Renal cortical epithelial cell (primary cell): ENCODE measurements at regions not wholly inside any gene's neighbourhood (a gene's known extent, or its start where the extent isn't known, plus 50 kb on each side); places are given as distances from the start of the nearest gene placed in this dataset.

Source experiments
- DNase-seq: peaks from one replicate; pipeline ENCODE4 v3.0.0-alpha.2; 2011; ENCODE audit warnings: low read depth

DNA sequence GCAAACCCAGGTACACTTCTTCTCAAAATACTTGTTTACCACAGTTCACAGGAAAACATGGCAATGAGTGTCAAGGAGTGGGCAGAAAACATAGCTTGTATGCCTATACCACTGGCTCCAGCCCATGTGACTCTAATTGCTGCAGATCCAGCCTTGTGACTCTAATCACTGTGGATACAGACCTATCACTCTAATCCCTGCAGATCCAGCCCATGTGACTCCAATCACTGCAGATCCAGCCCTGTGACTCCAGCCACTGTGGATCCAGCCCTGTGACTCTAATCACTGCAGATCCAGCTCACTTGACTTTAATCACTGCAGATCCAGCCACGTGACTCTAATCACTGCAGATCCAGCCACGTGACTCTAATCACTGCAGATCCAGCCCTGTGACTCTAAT, 366.3 kb upstream of the IRX4 start:
- DNase-seq: no peak

DNA sequence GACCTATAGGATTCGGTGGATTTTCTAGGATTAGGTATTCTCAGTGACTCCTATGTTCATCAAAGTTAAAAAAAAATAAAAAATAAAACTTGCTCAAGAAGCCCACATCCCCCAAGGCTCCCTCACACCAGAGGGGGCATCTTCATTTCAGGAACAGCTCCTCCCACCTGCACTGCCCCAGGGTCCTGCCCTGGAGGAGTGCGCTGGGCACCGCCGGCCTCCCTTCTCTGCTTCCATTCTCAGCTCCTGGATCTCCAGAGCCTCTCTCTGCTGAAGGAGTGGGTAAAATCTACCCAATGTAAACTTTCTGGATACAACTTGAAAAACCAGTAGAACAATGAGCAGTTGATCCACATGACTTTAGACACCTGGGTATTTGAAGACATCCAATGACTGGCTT, 359.8 kb upstream of the IRX4 start:
- no peak for DNase-seq

DNA sequence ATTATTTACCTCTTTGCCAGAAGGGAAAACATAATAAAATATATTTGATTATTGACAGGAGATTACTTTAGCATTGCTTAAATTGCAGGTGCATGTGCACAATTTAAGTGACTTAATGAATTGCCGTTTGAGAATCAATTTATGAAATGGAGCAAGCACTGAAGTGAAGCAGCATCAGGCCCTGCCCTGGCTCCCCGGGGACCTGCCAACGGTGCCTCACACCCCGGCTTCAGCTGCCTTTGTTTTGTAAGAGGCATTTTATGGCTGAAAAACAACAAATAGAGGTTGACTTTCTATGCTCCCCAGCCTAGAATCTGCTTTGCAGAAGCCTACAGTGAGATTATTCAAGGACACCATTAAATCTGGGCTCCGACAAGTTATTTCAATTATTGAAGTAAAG, 359.1 kb upstream of the IRX4 start:
- no peak for DNase-seq

DNA sequence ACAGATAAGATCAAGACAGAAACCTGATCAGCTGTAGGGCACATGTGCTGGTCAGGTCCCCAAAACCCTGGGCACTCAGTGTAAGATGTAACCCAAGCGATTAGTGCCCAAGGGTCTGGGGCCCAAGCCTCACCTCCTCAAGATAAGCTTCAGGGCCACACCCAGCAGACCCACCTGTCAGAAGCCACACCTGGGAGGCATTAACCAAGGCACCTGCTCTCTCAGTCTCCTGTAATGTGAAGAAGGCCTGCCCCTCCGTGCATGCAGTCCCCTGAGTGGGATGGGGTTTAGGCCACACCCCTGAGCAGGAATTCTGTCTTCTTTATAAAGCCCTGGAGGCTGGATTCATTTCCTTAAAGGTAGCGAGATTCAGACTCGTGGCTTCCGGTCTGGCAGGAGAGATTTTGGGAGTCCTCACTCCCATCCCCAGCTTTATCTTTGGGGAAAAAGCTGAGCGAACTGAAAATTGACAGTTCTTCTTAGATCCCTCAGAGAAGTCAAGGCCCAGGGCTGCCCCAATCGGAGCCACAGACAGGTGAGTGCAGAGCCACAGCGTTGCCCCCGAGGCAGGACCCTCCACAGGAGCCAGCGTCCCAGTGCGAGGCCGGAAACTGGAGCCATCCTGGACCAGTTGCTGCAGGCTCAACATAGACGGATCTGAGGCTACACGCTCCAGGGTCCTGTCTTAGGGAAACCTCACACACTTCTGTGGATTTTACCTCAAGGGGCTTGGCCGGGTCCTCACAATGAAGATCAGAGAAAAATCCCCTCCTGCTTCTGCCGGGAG, 357.6 kb upstream of the IRX4 start:
- DNase-seq: no peak

DNA sequence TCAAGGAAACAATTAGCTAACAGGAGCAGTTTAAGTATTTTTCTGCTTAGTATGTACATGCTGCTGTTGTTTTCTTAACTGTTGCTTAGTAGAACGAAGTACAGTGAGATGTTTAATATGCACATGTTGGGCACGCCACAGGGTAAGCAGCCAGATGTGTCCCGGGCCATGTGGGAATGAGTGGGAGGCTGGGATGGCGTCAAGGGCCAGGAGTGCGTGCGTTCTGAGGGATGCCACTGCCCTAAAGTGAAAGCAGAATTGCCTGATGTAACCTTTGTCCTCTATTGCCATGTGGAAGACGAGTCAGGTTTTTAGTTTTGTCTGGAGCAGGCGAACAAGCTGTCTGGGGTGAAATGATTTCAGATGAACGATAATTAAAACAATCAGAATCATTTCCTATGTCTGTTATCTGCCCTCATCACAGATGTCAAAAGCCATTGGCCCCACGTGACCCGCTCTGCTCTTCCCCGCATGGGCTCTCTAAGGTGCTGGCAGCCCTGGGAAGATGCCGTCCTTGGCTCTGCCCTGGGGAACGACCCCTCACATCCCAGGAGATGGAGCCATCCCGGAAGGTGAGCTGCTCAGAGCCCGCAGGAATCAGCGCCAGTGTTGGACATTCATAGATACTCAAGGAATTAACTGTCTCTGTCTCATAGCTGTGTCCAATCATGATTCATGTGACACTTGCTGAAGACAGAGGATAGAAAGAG, 356.6 kb upstream of the IRX4 start:
- no peak for DNase-seq

DNA sequence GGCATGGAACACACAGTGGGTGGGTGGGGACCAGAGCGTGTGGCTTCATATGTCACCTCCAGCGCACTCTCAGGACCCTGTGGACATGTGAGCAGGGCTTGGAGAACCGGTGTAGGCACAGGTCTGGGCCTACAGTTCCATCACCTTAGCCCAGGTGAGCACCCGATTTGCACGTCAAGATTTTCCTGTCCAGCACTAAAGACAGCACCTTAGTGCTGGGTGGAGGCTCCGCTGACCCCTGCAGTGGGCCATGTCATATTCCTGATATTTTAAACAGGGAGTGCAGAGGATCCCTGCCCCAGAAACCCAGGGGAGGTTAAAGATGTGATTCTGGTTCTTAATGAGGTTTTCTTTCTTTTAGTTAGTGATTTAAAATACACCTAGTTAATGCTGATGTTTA, 356.0 kb upstream of the IRX4 start:
- DNase-seq: no peak

DNA sequence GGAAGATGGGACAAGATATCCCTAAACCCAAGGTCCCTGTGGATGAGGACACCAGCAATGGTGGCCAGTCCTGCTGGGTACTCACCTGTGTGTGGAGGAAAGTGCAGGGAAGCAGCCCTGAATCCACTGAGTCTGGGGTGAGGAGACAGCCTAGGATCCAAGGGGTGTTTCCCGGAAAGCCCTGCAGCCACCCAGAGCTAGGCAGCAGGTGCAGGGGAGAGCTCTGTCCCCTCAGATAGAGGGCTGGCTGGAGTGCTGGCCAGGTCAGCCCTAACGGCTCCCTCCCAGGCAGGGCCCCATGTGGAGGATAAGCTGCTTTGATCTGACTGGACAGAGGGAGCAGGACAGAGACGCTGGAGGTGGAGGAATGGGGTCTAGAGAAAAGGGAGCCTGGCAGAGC, 344.7 kb upstream of the IRX4 start:
- no peak for DNase-seq

DNA sequence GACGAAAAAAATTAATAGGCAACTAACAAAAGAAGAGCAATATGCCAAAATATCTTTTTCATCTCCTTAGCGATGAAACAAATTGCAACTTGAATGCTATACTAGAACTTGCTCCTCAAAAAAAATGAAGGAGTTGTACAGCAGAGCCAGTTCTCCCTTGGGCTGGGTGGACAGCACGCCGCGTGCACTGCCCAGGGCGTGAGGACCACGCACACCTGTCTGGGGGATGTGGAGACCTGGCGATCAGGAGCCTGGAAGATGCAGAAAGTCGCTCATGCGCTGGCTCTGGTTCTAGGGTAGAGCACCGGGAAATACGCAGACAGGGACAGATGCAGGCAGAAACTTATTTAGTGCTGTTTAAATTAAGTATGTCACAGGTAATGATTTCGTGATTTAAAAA, 342.0 kb upstream of the IRX4 start:
- DNase-seq: no peak

DNA sequence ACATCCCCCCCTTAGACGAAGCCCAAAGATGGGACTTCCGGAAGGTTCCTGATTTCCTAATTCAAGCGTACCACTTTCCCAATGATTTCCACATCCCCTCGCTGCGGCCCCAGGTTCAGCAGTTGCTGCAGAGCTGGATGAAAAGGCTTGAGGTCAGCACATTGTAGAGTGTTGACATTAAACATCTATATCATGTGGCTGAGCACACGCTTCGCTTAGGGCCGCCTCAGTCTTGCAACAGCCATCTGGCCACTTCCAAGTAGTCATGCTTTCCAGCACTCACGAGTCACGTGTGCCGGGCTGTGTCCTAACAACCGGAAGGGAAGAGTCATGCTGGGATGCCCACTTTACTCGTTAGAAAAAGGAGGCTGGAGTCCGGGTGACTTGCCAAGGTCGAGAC, 340.6 kb upstream of the IRX4 start:
- no peak for DNase-seq

DNA sequence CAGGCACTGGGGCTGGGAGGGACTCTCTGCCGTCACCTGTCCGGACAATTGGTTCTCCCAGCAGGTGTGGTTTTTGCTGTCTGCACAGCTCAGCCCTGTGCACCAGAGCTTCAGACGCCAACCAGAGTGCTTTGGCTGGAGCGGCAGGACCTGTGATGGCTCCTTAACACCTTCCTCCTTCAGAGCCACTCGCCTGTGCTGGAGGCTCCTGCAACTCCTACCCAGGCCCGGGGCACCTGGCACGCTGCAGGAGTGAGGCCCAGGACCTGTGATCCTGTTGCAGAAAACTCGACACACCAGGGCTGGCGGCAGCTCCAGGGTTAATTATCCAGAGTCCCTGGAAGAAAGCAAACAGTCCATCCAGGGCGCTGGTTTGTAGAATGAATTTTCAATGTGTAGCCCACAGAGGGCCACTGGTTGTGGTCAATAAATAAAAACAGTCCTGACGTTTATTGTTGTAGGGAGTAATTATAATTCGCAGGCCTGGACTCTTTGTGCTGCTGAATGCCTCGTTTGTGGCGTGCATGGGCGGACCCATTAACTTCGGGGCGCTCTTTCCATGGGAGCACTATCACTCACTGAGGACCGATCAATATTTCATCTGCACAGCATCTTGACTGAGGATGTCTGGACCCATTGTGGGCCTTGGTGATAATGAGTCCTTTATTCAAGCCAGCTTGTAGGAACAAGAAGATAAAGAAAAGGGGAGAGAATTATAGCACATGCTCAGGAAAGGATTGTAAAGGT, 339.7 kb upstream of the IRX4 start:
- no peak for DNase-seq

DNA sequence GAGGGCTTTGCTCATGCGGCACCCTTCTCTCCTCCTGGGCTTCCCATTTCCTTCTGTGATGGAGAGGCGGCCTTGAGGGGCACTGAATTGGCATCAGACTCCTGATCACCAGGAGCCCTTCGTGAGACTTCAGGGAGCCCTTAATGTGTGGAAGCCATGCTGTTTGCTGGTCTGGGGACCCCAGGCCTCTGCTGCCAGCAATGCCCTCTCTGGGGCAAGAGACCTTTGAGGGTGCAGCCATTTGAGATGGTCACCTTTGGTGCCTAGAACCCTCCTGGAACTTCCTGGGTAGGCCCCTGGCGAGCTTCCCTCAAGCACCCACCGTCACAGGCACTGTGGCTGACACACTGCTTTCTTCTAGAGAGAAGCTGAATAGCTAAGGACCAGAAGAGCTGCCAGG, 338.7 kb upstream of the IRX4 start:
- DNase-seq: no peak

DNA sequence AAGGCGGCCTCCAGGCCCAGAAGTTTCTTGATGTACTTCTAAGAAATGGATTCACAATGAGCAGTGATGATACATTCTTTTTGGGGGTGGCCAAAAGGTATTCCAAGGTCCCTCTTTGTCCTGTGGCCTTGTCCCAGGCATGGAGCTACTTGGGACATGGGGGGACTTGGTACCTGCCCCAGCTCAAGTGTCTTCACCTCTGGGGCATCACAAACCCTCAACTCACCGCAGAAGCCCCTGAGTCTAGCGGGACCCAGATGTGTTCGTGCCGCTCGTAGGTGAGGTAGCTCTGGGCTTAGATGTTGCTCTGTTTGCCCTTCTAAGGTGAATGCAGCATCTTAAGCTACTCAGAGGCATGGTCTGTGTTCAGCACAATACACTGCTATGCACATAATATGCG, 338.0 kb upstream of the IRX4 start:
- DNase-seq: no peak

DNA sequence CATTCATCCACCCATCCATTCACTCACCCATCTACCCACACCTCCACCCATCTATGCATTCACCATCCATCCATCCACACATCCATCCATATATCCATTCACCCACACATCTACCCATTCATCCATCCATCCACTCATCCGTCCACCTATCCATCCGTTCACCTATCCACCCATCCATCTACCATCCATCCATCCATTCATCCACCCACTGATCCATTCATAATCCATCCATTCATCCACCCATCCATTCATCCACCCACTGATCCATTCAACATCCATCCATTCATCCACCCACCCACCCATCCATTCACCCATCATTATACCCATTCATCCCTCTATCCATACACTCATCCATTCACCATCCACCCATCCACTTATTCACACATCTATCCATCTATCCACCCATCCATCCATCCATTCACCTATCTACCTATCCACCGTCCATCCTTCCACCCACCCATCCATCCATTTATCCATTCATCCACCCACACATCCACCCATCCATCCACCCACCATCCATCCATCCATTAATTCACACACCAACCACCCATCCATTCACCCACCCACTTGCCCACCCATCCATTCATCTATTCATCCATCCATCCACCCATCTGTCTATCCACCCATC, 336.5 kb upstream of the IRX4 start:
- no peak for DNase-seq

DNA sequence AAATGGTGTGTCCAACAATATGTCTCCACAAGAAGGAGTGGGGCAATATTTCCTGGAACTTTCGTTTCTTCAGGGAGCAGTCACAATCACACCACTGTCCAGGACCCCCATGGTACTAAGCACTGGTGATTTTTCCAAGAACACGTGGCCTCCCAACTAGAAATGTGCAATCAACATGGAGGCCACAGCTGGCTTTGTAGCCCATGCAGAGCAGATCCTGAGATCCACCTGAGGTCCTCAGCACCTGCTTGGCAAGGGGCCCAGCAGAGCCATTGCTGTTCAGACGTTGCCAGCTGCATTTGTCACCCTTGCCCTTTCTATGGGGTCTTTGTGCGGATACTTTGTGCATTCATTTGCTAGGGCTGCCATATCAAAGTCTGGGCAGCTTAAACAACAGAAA, 334.5 kb upstream of the IRX4 start:
- no peak for DNase-seq

DNA sequence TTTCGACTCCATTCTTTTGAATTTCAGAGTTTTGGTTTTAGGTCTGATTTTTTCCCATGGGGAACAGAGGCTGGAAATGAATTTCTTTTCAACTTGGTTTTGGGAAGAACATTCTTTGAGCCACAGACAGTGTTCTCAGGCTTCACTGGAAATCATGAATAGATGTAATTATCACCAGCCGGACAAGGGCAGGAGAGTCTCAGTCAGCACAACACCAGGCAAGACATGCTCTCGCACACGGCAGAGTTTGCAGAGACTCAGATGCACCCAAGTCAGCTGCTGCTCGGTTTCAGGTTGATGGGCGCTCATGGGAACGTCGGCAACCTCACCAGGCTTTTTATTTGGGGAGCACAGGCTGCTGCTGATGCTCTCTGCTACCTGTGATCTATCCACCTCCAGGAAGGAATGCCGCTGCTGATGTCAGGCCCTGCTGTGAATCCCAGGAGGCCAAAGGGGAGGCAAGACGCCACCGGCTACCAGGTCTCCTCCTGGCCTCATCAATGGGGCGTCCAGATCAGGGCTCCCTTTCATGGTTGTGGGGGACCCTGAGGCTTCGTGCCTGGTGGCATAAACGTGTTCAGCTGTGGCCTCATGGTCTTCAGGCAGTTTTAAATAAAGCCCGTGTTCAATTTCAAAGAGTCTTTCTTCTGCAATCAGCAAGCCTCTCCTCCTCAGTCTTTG, 332.3 kb upstream of the IRX4 start:
- DNase-seq: no peak

DNA sequence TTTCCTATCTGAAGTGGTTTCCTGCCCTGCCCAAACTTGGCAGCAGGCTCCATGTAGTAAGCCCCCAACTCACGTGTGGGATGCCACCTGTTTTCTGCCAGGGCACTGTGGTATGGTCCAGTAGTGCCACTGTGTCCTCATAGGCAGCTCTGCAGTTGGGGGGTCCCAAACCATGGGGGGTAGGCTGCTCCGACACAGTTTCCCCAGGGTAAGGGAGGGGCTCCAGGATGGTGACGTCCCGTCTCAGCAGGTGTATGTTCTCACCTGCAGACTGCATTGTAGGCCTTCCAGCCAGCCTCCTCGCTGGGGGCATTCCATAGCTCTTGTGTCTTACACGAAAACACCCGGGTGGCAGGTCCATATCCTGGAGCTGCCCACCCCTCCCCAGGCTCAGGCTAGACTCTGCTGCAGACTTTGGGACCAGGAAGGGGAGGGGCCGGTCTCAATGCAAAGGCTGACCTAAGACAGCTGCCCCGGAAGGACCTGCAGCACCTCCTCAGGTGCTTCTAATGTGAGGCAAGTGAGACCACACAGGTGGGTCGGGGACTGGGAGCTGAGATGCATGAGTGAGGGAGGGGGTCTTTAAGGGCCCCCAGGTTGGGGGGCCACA, 330.5 kb upstream of the IRX4 start:
- DNase-seq: no peak

DNA sequence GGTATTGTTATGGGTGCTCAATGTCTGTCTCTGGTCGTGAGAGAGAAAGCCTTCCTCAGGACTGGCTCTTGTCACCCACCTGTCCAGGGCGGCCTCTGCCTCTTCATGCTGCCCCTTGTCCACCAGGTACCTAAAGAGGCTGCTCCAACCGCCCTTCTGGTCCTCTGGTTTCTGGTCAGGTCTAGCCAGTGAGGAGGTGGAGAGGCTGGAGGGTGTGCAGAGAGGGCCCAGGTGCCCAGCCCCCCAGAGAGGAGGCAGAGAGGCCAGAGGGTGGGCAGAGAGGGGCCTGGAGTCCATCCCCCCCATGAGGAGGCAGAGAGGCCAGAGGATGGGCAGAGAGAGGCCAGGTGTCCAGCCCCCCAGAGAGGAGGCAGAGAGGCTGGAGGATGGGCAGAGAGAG, 329.8 kb upstream of the IRX4 start:
- no peak for DNase-seq

DNA sequence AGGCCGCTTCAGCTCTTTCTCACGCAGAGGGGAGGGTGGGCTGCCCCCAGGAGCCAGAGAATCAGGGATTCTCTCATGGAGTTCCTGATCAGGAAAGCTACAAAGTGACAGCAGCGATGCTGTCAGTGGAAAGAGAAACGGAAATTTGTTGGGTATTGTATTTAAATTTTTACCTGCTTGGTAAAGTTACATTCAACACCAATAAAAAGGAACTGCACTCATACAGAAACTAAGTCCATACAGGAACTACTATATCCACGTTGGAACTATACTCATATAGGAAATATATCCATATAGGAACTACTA, 325.5 kb upstream of the IRX4 start:
- DNase-seq: no peak

DNA sequence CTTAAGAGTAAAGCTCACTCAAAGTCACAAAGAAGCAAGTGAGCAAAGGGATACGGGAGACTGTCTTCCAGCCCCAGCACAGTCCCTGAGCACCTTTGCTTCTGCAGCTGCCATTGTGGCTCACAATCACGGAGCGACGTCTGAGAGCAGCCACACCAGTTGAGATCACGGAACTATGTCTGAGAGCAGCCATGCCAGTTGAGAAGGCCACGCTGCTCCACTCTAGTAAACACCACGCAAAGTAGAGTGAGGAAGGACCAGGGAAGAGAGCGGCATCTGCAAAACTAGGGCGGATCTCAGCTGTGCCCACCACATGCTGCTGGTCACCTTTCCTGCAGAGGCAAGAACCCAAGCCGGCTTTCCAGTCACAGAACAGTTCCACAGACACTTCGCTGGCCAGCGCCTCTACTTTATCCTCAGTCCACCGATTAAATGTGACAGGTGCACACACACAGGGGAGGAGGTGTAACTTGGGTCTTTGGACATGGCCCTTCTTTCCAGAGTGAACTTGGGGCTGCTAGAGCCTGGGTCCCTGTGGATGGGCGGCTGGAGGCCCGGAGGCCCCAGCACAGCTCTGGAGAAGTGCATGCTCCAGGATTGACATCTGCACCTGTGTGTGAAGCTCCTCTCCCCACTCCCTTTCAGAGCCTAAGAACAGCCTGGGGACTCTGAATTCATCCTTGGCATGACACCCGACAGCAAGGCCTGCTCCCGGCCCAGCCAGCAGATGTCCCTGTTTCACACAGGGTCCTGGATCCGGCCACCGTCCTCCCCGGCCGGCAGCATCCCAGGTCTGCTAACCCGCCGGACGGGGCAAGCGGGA, 324.9 kb upstream of the IRX4 start:
- no peak for DNase-seq

DNA sequence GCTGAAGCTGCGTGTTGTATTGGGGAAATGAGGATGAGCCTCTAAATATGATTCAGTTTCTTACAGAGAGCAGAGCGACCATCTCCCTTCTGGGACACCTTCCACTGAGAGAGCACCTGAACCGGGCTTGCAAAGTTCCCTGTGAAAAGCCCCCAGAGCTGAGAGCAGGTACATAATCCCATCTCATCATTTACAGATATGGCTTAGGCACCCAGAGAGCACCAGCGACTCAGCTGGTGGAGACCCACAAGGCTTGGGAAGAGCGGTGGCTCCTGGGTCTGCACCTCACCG, 324.3 kb upstream of the IRX4 start:
- no peak for DNase-seq
